RWPE1 (cell line): ENCODE measurements at regions not wholly inside any gene's neighbourhood (a gene's known extent, or its start where the extent isn't known, plus 50 kb on each side); places are given as distances from the start of the nearest gene placed in this dataset.

ENCODE experiments used
- CTCF ChIA-PET: fragments of 350-600 bp; sonication (Branson Sonifier 250); formaldehyde crosslinking; extraction: SDS; loops from one replicate; lab custom pipeline; 2021; lab: Yijun Ruan, JAX
- POLR2A ChIA-PET: fragments of 400-600 bp; formaldehyde crosslinking; extraction: SDS; loops from one replicate; lab custom pipeline; 2020; ENCODE audit warnings: antibody characterized with exemption; ENCODE audit not compliant: low non-redundant PET; lab: Yijun Ruan, JAX
- DNase-seq: peaks from one replicate; pipeline ENCODE4 v3.0.0; 2012; ENCODE audit warnings: low spot score
- H3K27ac ChIP-seq: fragments of 450-650 bp; 2 replicates; pipeline ENCODE4 v1.5.1; 2017
- TF ChIP-seq, protein P1 (sequence below): fragments of 450-650 bp; conservative IDR thresholded peaks from 2 replicates; pipeline ENCODE4 v1.5.1; 2017; ENCODE audit warnings: low read depth, mild to moderate bottlenecking

DNA sequence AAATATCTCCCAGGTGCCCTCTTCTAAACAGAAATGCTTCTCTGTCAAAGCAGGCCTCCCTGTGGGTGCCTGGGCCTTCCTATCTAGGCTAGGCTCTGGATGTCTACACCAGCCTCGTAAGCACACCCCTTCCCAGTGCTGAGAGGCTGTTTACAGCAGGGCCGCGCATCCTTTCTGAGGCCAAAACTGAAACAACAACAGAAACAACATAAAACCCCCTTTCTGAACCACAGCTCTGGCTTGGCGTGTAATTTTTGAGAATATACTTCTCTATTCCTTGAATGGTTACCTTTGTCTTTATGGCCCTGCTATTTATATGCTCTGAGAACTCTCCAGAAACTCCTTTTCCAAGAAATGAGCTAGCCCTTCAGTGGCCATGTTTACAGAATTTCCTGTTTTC lies 118.4 kb downstream of the BCL2L11 start:
- ChIA-PET POLR2A (no interaction called here), CTCF (no interaction called here)
- no peak overlapping the region for H3K27ac ChIP-seq
- DNase-seq = no peak
- TF ChIP-seq, protein P1, sequence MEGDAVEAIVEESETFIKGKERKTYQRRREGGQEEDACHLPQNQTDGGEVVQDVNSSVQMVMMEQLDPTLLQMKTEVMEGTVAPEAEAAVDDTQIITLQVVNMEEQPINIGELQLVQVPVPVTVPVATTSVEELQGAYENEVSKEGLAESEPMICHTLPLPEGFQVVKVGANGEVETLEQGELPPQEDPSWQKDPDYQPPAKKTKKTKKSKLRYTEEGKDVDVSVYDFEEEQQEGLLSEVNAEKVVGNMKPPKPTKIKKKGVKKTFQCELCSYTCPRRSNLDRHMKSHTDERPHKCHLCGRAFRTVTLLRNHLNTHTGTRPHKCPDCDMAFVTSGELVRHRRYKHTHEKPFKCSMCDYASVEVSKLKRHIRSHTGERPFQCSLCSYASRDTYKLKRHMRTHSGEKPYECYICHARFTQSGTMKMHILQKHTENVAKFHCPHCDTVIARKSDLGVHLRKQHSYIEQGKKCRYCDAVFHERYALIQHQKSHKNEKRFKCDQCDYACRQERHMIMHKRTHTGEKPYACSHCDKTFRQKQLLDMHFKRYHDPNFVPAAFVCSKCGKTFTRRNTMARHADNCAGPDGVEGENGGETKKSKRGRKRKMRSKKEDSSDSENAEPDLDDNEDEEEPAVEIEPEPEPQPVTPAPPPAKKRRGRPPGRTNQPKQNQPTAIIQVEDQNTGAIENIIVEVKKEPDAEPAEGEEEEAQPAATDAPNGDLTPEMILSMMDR = no peak

DNA sequence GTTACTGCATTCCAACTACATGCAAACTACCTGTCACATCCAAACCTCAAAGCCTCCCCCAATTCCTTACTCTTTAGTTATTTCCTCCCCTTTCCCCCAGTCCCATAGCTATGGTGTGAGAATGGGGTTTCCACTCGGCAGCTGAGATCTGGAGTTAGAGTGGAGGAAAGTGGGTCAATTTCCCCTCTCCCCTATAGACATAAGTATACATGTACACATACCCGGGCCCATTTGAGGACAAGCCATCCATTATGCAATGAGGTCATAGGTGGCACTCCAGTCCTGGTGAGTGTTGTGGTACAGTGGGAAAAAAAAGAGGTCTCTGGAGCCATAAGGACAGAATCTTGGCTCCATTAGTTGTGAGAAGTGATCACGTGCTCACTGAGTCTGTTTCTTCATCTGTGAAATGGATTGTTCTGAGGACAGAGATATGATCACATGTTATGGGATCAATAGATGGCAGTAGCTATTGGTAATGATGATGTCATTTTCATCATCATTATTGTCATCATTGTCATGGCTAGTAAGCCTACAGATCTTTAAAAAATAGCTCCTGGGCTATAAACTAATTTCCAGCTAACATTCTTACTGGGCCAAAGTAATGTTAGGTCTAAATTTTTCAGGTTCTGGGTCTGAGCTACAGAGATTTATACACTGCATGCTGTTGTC lies 119.0 kb downstream of the BCL2L11 start:
- no peak overlapping the region for H3K27ac ChIP-seq
- DNase-seq = no peak
- POLR2A ChIA-PET = no interaction called here
- TF ChIP-seq, protein P1 = no peak
- CTCF ChIA-PET = no interaction called here

DNA sequence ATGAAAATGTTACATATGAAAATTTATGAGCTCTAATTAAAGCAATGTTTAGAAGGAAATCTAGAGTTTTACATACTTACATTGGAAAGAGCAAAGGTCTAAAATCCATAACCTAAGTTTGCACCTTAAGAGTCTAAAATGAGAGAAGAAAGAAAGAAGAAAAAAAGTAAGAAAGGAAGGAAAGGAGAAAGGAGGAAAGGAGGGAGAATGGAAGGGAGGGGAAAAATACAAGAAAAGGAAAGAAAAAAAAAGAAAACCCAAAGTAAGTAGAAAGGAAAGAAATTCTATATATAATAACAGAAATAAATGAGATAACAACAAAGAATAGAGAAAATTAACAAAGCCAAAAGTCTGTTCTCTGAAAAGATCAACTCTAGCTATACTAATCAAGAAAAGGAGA lies 122.6 kb downstream of the BCL2L11 start:
- DNase-seq = no peak
- TF ChIP-seq, protein P1 = no peak

DNA sequence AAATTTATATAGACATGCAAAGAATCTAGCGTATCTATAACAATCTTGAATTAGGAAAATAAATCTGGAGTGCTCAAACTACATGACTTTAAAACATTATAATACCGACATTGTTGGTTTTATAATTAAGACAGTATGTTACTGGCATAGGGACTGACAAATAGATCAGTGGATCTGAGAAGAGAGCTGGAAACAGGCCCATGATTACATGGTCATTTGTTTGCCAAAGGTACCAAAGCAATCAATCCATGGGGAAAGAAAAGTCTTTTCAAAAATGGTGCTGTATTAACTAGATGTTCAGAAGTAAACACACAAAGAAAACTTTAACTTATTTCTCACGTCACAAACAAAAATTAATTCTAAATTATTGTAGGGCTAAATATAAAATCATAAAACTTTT lies 124.2 kb downstream of the BCL2L11 start:
- H3K27ac ChIP-seq = no peak overlapping the region
- ChIA-PET POLR2A (no interaction called here), CTCF (no interaction called here)
- TF ChIP-seq, protein P1 = no peak
- DNase-seq = no peak

More for the DNA sequence above, 122.6 kb downstream of the BCL2L11 start:
- no peak overlapping the region for H3K27ac ChIP-seq
- CTCF ChIA-PET = interaction anchor here (0.7 kb wide), 1 partner anchor 410 kb away, joined by 3 read pairs; no protein-coding TSS in a partner anchor
- POLR2A ChIA-PET = no interaction called here

DNA sequence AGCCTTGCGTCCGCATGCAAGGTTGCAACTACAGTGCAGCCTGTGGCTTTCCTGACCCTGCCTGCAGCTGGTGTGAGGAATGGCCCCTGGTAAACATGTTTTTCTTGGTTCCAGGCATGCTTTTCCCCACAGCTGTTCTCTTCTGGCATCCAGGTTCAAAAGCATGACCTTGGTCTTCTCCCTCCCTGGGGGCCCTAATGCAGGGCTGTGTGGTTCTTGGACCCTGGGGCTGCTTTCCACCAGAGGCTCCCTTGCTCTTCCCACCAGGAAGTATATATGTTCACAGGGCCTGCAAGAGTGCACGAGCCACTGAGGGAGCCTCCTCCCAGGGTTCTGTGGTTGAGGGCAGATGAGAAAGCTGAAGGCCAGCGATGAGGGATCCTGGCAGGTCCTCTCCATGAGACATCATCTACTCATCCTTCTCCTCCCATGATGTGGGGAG lies 125.9 kb downstream of the BCL2L11 start:
- no peak for DNase-seq
- CTCF ChIA-PET = interaction anchor here (0.6 kb wide), 2 partner anchors 70 to 563 kb away, joined by 3 to 5 read pairs; no protein-coding TSS in a partner anchor
- H3K27ac ChIP-seq = 0 out of 2 replicates have a peak overlapping the region, but pooled peaks have one; percentile 12
- POLR2A ChIA-PET = no interaction called here
- TF ChIP-seq, protein P1 = no peak

DNA sequence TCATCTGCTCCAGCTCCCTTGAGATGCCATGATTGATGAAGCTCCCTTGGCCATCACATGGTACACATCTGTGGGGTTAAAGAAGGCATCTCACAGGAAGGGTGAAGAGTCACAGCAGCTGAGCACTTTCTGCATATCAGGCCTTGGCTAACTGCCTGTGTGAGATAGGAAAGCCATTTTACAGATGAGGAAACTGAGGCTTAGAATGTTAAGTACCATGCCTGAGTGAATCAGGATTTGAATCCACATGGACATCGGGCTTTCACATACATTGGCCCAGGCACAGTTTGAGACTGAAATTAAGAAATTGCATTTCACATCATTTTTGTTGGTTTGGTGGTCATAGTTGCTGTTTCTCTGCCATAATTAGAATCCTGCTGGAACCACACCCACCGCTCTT lies 126.8 kb downstream of the BCL2L11 start:
- TF ChIP-seq, protein P1 = no peak
- ChIA-PET CTCF (no interaction called here), POLR2A (no interaction called here)

More for the DNA sequence above, 126.8 kb downstream of the BCL2L11 start:
- no peak for DNase-seq
- no peak overlapping the region for H3K27ac ChIP-seq
